Lower leg skin (tissue), 4 donors: ENCODE measurements at regions not wholly inside any gene's neighbourhood (a gene's known extent, or its start where the extent isn't known, plus 50 kb on each side); places are given as distances from the start of the nearest gene placed in this dataset.

Experiments used
- DNase-seq, 2 donors: peaks; one replicate each; pipeline ENCODE4 v3.0.0-alpha.2; 2019; ENCODE audit warnings: low spot score in 2 of 2
- H3K4me3 ChIP-seq: fragments of 200-600 bp; sonication (generic); 2 replicates; pipeline ENCODE4 v1.5.1; 2017; ENCODE audit warnings: mild to moderate bottlenecking, low read depth; ENCODE audit not compliant: poor library complexity, severe bottlenecking
- CTCF ChIP-seq, 3 donors: fragments of 450-650 bp; IDR thresholded peaks; one replicate each; pipeline ENCODE4 v1.5.1; 2016; ENCODE audit warnings: antibody characterized with exemption in 3 of 3, mild to moderate bottlenecking in 3 of 3, moderate library complexity in 2 of 3
- POLR2A ChIP-seq, 2 donors: fragments of 450-650 bp; IDR thresholded peaks; one replicate each; pipeline ENCODE4 v1.6.1; 2016 to 2017; ENCODE audit warnings: antibody characterized with exemption in 2 of 2, mild to moderate bottlenecking in 1 of 2, moderate library complexity in 1 of 2
- WGBS, 2 donors: methylation state at CpG; one replicate each; pipeline ENCODE4 v1.1.5; 2018; 5-methylcytosine and 5-hydroxymethylcytosine counted together
- intact Hi-C: fragments of 100-400 bp; cut with DNase I; formaldehyde crosslinking; loops from one replicate; pipeline ENCODE4 v1.15.0; 2023; ENCODE audit warnings: low total_unique reads

DNA sequence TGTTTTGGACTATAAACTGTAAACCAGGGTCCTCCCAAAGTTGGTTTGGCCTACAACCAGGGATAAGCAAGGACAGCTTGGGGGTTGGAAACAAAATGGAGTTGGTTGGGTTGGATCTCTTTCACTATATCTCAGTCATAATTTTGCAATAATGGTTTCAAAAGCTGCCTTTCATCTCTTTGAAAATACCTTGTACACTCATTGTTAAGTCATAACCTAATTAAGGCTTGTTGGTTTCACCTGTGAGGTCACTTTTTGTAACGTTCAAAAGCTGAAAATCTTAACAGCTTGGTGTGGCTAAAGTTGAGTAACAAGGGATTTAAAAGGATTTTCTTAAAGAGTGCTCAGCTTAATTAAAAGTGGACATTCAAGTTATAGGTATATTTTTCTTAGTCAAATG lies 476.1 kb downstream of the IPMK start:
- WGBS, 2 donors = 52 to 71% methylated on average over 1 of the region's 1 CpG
- TF ChIP-seq CTCF (IDR thresholded peaks at IDR 0.05) (no peak), POLR2A (IDR thresholded peaks at IDR 0.05) (no peak)
- DNase-seq = no peak
- intact Hi-C loops = no loop called here
- H3K4me3 ChIP-seq = no peak overlapping the region

GRCh38 chr10:57790703-57791102 lies 477.0 kb downstream of the IPMK start:
- intact Hi-C loops = no loop called here
- WGBS, 2 donors = 81 to 87% methylated on average over 1 of the region's 1 CpG

DNA sequence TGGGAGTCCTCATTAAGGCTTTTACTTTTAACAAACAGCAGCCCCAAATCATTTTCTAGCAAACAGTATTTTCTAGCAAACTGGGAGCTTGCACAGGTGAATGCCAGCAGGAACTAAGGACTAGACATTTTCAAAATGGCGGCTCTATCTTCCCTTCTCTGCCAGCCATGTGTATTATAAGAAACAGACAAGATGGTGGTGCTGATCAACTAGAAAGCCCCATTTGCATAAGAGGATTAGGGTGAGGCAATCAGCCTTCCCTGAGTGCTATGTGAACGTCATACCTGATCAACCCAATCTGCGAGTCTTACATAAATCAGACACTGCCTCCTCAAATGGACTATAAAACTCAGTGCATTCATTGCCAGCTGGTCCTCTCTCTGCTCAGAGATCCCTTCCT lies 479.6 kb downstream of the IPMK start:
- TF ChIP-seq POLR2A (IDR thresholded peaks at IDR 0.05) = no peak
- H3K4me3 ChIP-seq = no peak overlapping the region
- intact Hi-C loops = no loop called here
- WGBS, 2 donors = 90 to 93% methylated on average over 3 of the region's 3 CpGs
- no peak for DNase-seq

More at GRCh38 chr10:57790703-57791102, 477.0 kb downstream of the IPMK start:
- no peak overlapping the region for H3K4me3 ChIP-seq
- no peak for DNase-seq
- no peak for TF ChIP-seq POLR2A (IDR thresholded peaks at IDR 0.05)
- no peak for TF ChIP-seq CTCF (IDR thresholded peaks at IDR 0.05)

- 29 to 39% methylated on average over 6 of the region's 6 CpGs for WGBS, 2 donors
- TF ChIP-seq CTCF (IDR thresholded peaks at IDR 0.05) (no peak), POLR2A (IDR thresholded peaks at IDR 0.05) (no peak)
- no peak for DNase-seq
- no peak overlapping the region for H3K4me3 ChIP-seq
- intact Hi-C loops = no loop called here
These were observed 480.6 kb downstream of the IPMK start for GRCh38 chr10:57786850-57787750.

GRCh38 chr10:57786331-57786730 lies 481.4 kb downstream of the IPMK start:
- 5 to 25% methylated on average over 1 of the region's 1 CpG for WGBS, 2 donors
- TF ChIP-seq POLR2A (IDR thresholded peaks at IDR 0.05) (no peak), CTCF (IDR thresholded peaks at IDR 0.05) (no peak)
- intact Hi-C loops = no loop called here
- H3K4me3 ChIP-seq = no peak overlapping the region
- no peak for DNase-seq

DNA sequence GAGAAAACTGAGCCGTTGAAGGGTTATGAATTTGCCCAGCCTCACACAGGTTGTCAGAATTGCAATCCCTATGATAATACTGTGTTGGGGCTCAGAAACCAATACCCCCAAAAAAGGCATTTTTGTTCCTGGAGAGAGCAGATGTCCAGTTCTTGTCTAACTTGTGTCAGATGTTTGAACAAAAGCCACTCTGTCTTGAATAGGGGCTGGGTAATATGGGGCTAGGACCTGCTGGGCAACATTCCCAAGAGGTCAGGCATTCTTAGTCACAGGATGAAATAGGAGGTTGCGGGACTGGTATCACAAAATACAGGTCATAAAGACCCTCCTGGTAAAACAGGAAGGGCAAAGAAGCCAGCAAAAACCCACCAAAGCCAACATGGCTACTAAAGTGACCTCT lies 482.1 kb downstream of the IPMK start:
- 86 to 89% methylated on average over 2 of the region's 2 CpGs for WGBS, 2 donors
- DNase-seq = no peak
- intact Hi-C loops = no loop called here
- no peak overlapping the region for H3K4me3 ChIP-seq
- TF ChIP-seq POLR2A (IDR thresholded peaks at IDR 0.05) (no peak), CTCF (IDR thresholded peaks at IDR 0.05) (no peak)
